ENCODE measurements at regions not wholly inside any gene's neighbourhood (a gene's known extent, or its start where the extent isn't known, plus 50 kb on each side); places are given as distances from the start of the nearest gene placed in this dataset.

DNA sequence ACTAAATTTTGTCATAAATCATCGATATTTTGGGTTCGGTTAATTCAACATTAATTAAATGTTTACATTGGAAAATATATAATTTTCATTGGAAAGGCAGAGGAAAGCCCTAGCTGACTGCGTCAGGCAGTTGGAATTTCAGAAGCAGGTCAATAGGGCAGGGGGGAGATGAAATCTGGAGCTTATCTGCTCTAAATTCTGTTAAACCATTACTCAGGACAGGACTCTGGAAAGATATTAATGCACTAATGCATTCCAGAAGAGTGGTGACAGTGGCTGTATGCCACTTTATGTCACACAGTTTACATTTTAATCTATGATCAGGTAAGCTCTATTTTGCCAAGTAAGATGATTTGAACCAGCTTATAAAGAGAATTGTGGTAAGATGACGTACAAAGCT lies 153.0 kb upstream of the B3GALT2 start:
- WGBS (ENCODE audit: insufficient coverage, insufficient replicate concordance, low lambda C conversion rate, missing lambda C conversion rate), result 25% methylated on average over 4 of the region's 4 CpGs
- TF ChIP-seq, protein P1, sequence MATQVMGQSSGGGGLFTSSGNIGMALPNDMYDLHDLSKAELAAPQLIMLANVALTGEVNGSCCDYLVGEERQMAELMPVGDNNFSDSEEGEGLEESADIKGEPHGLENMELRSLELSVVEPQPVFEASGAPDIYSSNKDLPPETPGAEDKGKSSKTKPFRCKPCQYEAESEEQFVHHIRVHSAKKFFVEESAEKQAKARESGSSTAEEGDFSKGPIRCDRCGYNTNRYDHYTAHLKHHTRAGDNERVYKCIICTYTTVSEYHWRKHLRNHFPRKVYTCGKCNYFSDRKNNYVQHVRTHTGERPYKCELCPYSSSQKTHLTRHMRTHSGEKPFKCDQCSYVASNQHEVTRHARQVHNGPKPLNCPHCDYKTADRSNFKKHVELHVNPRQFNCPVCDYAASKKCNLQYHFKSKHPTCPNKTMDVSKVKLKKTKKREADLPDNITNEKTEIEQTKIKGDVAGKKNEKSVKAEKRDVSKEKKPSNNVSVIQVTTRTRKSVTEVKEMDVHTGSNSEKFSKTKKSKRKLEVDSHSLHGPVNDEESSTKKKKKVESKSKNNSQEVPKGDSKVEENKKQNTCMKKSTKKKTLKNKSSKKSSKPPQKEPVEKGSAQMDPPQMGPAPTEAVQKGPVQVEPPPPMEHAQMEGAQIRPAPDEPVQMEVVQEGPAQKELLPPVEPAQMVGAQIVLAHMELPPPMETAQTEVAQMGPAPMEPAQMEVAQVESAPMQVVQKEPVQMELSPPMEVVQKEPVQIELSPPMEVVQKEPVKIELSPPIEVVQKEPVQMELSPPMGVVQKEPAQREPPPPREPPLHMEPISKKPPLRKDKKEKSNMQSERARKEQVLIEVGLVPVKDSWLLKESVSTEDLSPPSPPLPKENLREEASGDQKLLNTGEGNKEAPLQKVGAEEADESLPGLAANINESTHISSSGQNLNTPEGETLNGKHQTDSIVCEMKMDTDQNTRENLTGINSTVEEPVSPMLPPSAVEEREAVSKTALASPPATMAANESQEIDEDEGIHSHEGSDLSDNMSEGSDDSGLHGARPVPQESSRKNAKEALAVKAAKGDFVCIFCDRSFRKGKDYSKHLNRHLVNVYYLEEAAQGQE (IDR thresholded peaks at IDR 0.05; ENCODE audit: low read depth, low read length), result no peak
- TF ChIP-seq NR2C1 (IDR thresholded peaks at IDR 0.05) (no peak), WRNIP1 (IDR thresholded peaks at IDR 0.05; ENCODE audit: borderline replicate concordance, low read depth, low read length) (no peak), RB1 (IDR thresholded peaks at IDR 0.05; ENCODE audit: borderline replicate concordance) (no peak), CBX3 (IDR thresholded peaks at IDR 0.05; ENCODE audit: borderline replicate concordance, low read depth) (no peak), POLR2AphosphoS5 (IDR thresholded peaks at IDR 0.05; ENCODE audit: low read length) (no peak), BACH1 (IDR thresholded peaks at IDR 0.05; ENCODE audit: borderline replicate concordance) (no peak), ZZZ3 (IDR thresholded peaks at IDR 0.05; ENCODE audit: control insufficient read depth, insufficient read length, low read depth) (no peak), SIN3A (IDR thresholded peaks at IDR 0.05; ENCODE audit: low read depth, low read length) (no peak), ZNF274 (IDR thresholded peaks at IDR 0.05; ENCODE audit: insufficient read depth, insufficient read length) (no peak)
- TF ChIP-seq, protein P2, sequence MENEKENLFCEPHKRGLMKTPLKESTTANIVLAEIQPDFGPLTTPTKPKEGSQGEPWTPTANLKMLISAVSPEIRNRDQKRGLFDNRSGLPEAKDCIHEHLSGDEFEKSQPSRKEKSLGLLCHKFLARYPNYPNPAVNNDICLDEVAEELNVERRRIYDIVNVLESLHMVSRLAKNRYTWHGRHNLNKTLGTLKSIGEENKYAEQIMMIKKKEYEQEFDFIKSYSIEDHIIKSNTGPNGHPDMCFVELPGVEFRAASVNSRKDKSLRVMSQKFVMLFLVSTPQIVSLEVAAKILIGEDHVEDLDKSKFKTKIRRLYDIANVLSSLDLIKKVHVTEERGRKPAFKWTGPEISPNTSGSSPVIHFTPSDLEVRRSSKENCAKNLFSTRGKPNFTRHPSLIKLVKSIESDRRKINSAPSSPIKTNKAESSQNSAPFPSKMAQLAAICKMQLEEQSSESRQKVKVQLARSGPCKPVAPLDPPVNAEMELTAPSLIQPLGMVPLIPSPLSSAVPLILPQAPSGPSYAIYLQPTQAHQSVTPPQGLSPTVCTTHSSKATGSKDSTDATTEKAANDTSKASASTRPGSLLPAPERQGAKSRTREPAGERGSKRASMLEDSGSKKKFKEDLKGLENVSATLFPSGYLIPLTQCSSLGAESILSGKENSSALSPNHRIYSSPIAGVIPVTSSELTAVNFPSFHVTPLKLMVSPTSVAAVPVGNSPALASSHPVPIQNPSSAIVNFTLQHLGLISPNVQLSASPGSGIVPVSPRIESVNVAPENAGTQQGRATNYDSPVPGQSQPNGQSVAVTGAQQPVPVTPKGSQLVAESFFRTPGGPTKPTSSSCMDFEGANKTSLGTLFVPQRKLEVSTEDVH (IDR thresholded peaks at IDR 0.05; ENCODE audit: low read depth, partially characterized antibody), result no peak
- TF ChIP-seq, protein P3, sequence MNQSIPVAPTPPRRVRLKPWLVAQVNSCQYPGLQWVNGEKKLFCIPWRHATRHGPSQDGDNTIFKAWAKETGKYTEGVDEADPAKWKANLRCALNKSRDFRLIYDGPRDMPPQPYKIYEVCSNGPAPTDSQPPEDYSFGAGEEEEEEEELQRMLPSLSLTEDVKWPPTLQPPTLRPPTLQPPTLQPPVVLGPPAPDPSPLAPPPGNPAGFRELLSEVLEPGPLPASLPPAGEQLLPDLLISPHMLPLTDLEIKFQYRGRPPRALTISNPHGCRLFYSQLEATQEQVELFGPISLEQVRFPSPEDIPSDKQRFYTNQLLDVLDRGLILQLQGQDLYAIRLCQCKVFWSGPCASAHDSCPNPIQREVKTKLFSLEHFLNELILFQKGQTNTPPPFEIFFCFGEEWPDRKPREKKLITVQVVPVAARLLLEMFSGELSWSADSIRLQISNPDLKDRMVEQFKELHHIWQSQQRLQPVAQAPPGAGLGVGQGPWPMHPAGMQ (IDR thresholded peaks at IDR 0.05; ENCODE audit: borderline replicate concordance), result no peak
- H3K4me3 ChIP-seq, result no peak overlapping the region
- no peak for FAIRE-seq
- DNase-seq (ENCODE audit: low read depth, low spot score), result no peak
- no peaks in the 10 kb centered on the region for H3K9me3 ChIP-seq (replicated peaks; ENCODE audit: control insufficient read depth, insufficient read depth, low read length)
- CTCF ChIA-PET, result interaction anchor here (1.5 to 3.9 kb wide), 3 partner anchors 149 to 535 kb away, joined by 3 to 26 read pairs (median 10); no protein-coding TSS in a partner anchor
- H3K36me3 ChIP-seq (ENCODE audit: control insufficient read depth in 2 of 2, insufficient read depth in 2 of 2, low read length in 1 of 2), result no peaks in the 10 kb centered on the region
- H4K20me1 ChIP-seq (ENCODE audit: control insufficient read depth, insufficient read depth), result no peaks in the 10 kb centered on the region
- SMC1A ChIA-PET (ENCODE audit: uncharacterized antibody, unreplicated experiment), result interaction anchor here (1.2 to 1.8 kb wide), 3 partner anchors 11 to 866 kb away, joined by 3 to 6 read pairs (median 5); no protein-coding TSS in a partner anchor
- H3K4me2 ChIP-seq (ENCODE audit: control insufficient read depth, insufficient read depth), result no peak overlapping the region
- no peak overlapping the region for H3K27ac ChIP-seq (ENCODE audit: control insufficient read depth, insufficient read depth)
- no peaks in the 10 kb centered on the region for H3K79me2 ChIP-seq (ENCODE audit: control insufficient read depth, insufficient read depth, low read length)
- no peaks in the 10 kb centered on the region; the same call in 1 of the 2 replicates for H3K4me1 ChIP-seq (ENCODE audit: control insufficient read depth, insufficient read depth, low read length)
- in situ Hi-C loops (cut with MboI) (no loop called here), intact Hi-C loops (cut with micrococcal nuclease; ENCODE audit: unreplicated experiment) (loop anchor here (2.0 kb wide), 1 partner anchor 157 kb away; no protein-coding TSS in a partner anchor)
- ATAC-seq, result no peak
- no peak overlapping the region for H3K9ac ChIP-seq (ENCODE audit: control insufficient read depth, insufficient read depth, low read length)
- no peaks in the 10 kb centered on the region for H3K27me3 ChIP-seq (replicated peaks in 1 of 2; ENCODE audit: control insufficient read depth in 2 of 2, insufficient read depth in 2 of 2, low read length in 1 of 2)
- RAD21 ChIA-PET (ENCODE audit: unreplicated experiment), result interaction anchor here (0.6 to 2.6 kb wide), 4 partner anchors 52 to 159 kb away, joined by 3 to 17 read pairs (median 4); partner anchors contain the start of gene B3GALT2
- POLR2A ChIA-PET, result interaction anchor here (0.6 kb wide), 1 partner anchor 542 kb away, joined by 4 read pairs; no protein-coding TSS in a partner anchor
- BruUV-seq (replicated peaks), result no TSS peak
- no peak overlapping the region for H2AFZ ChIP-seq (ENCODE audit: control insufficient read depth, low read depth, low read length)
